Upper lobe of left lung (tissue), 4 donors: ENCODE measurements at regions not wholly inside any gene's neighbourhood (a gene's known extent, or its start where the extent isn't known, plus 50 kb on each side); places are given as distances from the start of the nearest gene placed in this dataset.

ENCODE experiments used
- CTCF ChIP-seq, 6 experiments: fragments of 450-650 bp in 4 of 6; fragments of 200-600 bp in 2 of 6; sonication (generic) in 2 of 6; IDR thresholded peaks; one replicate each; pipeline ENCODE4 v1.5.1; 2016 to 2019; ENCODE audit warnings: antibody characterized with exemption in 6 of 6
- EP300 ChIP-seq, 4 donors: sonication (generic); formaldehyde crosslinking; IDR thresholded peaks; one replicate each; pipeline ENCODE4 v1.5.1; 2017; ENCODE audit warnings: antibody characterized with exemption in 4 of 4, control low read depth in 2 of 4
- POLR2A ChIP-seq, 4 donors: fragments of 450-650 bp; IDR thresholded peaks; one replicate each; pipeline ENCODE4 v1.5.1; 2016 to 2017; ENCODE audit warnings: antibody characterized with exemption in 4 of 4, mild to moderate bottlenecking in 2 of 4
- POLR2AphosphoS5 ChIP-seq, 2 donors: sonication (generic); formaldehyde crosslinking; IDR thresholded peaks; one replicate each; pipeline ENCODE4 v1.5.1; 2017; ENCODE audit warnings: antibody characterized with exemption in 2 of 2

- TF ChIP-seq CTCF (IDR thresholded peaks at IDR 0.05) (no peak), POLR2A (IDR thresholded peaks at IDR 0.05) (no peak), POLR2AphosphoS5 (IDR thresholded peaks at IDR 0.05) (no peak), EP300 (IDR thresholded peaks at IDR 0.05) (no peak)
These were observed 139.5 kb downstream of the IRS1 start for GRCh38 chr2:226660124-226660523.
